ENCODE measurements at regions not wholly inside any gene's neighbourhood (a gene's known extent, or its start where the extent isn't known, plus 50 kb on each side); places are given as distances from the start of the nearest gene placed in this dataset.

DNA sequence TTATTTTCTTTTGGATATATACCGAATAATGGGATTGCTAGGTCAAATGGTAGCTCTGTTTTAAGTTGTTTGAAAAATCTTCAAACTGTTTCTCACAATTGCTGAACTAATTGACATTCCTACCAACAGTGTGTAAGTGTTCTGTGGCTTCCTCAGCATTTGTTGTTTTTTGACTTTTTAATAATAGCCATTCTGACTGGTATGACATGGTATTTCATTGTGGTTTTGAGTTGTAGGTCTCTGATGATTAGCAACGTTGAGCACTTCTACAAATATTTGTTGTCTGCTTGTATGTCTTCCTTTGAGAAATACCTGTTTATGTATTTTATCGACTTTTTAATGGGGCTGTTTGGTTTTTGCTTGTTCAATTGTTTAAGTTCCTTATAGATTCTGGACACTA, 680.1 kb upstream of the GRIA3 start:
- Mint-ChIP-seq H3K27ac (peak overlapping the region; percentile 9; the same call in 1 of the 2 replicates), H3K36me3 (ENCODE audit: low read depth) (no peaks in the 10 kb centered on the region), H3K4me1 (ENCODE audit: low read depth) (peaks cover 27% of the 10 kb centered on the region), H3K4me3 (no peak overlapping the region), H3K27me3 (ENCODE audit: insufficient read depth) (no peaks in the 10 kb centered on the region), H3K9me3 (peaks cover 1% of the 10 kb centered on the region; the same call in 1 of the 2 replicates)
- DNase-seq, result peak; percentile 30
- TF ChIP-seq, protein P1, sequence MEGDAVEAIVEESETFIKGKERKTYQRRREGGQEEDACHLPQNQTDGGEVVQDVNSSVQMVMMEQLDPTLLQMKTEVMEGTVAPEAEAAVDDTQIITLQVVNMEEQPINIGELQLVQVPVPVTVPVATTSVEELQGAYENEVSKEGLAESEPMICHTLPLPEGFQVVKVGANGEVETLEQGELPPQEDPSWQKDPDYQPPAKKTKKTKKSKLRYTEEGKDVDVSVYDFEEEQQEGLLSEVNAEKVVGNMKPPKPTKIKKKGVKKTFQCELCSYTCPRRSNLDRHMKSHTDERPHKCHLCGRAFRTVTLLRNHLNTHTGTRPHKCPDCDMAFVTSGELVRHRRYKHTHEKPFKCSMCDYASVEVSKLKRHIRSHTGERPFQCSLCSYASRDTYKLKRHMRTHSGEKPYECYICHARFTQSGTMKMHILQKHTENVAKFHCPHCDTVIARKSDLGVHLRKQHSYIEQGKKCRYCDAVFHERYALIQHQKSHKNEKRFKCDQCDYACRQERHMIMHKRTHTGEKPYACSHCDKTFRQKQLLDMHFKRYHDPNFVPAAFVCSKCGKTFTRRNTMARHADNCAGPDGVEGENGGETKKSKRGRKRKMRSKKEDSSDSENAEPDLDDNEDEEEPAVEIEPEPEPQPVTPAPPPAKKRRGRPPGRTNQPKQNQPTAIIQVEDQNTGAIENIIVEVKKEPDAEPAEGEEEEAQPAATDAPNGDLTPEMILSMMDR (IDR thresholded peaks at IDR 0.05), result no peak

DNA sequence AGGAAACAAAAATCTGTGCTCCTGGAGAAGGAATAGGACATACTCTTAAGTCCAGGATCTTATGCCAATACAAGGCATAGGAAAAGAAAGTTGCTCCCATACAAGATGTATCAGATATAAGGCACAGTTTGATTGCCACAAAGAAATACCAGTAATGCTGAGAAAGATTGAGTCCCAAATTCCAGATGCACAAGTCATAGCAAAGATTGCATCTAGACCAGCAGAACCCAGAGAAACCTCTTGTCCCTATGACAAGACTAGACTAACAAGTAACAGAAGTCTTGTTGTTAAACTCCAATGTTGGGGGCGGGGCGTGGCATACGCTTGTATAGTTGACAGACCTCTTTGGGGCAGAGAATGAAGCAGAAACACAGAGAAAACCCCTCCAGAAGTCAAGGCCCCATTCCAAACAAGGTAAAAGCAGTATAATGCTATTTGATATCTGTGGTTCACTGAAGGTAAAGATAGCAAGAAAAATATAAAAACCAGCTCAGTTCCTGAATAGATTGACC, 671.5 kb upstream of the GRIA3 start:
- peaks cover 16% of the 10 kb centered on the region for H3K4me1 Mint-ChIP-seq (ENCODE audit: low read depth)
- TF ChIP-seq, protein P1 (IDR thresholded peaks at IDR 0.05), result no peak
- peak overlapping the region; percentile 67 for H3K27ac Mint-ChIP-seq
- peak; percentile 46 for DNase-seq
- peak overlapping the region; percentile 31; the same call in 1 of the 2 replicates for H3K4me3 Mint-ChIP-seq
- peaks cover 17% of the 10 kb centered on the region for H3K9me3 Mint-ChIP-seq
- H3K36me3 Mint-ChIP-seq (ENCODE audit: low read depth), result no peaks in the 10 kb centered on the region
- H3K27me3 Mint-ChIP-seq (ENCODE audit: insufficient read depth), result no peaks in the 10 kb centered on the region

DNA sequence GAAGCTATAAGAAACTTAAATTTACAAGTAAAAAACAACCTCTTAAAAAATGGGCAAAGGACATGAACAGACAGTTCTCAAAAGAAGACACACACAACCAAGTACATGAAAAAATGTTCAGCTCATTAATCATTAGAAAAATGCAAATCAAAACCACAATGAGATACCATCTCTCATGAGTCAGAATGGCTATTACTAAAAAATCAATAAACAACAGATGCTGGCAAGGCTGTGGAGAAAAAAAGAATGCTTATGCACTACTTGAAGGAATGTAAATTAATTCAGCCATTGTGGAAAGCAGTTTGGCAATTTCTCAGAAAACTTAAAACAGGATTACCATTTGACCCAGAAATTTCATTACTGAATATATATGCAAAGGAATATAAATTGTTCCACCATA, 666.3 kb upstream of the GRIA3 start:
- Mint-ChIP-seq H3K4me3 (no peak overlapping the region), H3K4me1 (ENCODE audit: low read depth) (peaks cover 14% of the 10 kb centered on the region), H3K9me3 (peaks cover 19% of the 10 kb centered on the region), H3K27ac (no peak overlapping the region; the same call in 1 of the 2 replicates), H3K36me3 (ENCODE audit: low read depth) (no peaks in the 10 kb centered on the region), H3K27me3 (ENCODE audit: insufficient read depth) (no peaks in the 10 kb centered on the region)
- DNase-seq, result peak; percentile 76
- TF ChIP-seq, protein P1 (IDR thresholded peaks at IDR 0.05), result no peak

DNA sequence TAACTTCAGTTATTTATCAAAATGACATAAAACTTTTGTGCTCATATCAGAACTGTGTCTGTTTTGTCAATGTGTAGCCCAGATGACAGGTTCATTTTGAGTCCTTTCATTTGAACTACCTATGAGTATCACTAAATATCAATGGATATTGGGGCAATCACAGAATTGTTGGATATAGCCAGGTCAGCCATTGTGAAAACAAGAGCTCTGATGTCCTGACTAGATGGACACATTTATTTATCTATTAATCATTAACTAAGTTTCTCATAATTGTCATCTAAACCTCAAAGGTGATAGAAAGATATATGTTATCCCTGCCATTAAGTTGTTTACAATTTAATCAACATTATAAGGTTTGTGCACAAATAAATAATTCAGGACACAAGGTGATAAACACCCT, 638.3 kb upstream of the GRIA3 start:
- no peaks in the 10 kb centered on the region for H3K9me3 Mint-ChIP-seq
- no peaks in the 10 kb centered on the region; the same call in 1 of the 2 replicates for H3K36me3 Mint-ChIP-seq (ENCODE audit: low read depth)
- H3K27ac Mint-ChIP-seq, result no peak overlapping the region

DNA sequence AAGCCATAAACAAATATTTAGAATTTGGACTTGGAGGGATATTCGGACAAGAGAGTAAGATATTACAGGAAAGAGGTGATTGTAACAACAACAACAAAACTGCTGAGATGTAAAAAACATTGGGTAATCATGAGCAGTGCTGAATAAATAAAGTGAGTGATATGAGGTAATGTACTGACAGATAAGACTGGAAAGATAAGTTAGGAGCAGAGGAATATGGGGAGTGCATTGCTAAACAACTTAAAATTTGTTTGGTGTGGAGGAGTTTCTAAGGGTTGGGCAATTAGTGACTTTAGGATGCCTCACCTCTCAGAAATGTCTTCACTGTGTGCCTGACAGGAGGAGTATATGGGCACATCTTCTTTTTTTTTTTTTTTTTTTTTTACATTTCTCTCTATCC, 637.8 kb upstream of the GRIA3 start:
- no peak overlapping the region for H3K4me3 Mint-ChIP-seq
- H3K27ac Mint-ChIP-seq, result no peak overlapping the region
- H3K9me3 Mint-ChIP-seq, result no peaks in the 10 kb centered on the region
- H3K36me3 Mint-ChIP-seq (ENCODE audit: low read depth), result no peaks in the 10 kb centered on the region; the same call in 1 of the 2 replicates
- DNase-seq, result no peak
- no peaks in the 10 kb centered on the region; the same call in 1 of the 2 replicates for H3K4me1 Mint-ChIP-seq (ENCODE audit: low read depth)
- no peaks in the 10 kb centered on the region for H3K27me3 Mint-ChIP-seq (ENCODE audit: insufficient read depth)
- TF ChIP-seq, protein P1 (IDR thresholded peaks at IDR 0.05), result no peak

More for the DNA sequence above, 638.3 kb upstream of the GRIA3 start:
- no peak overlapping the region for H3K4me3 Mint-ChIP-seq
- TF ChIP-seq, protein P1 (IDR thresholded peaks at IDR 0.05), result no peak
- H3K4me1 Mint-ChIP-seq (ENCODE audit: low read depth), result peaks cover 4% of the 10 kb centered on the region
- H3K27me3 Mint-ChIP-seq (ENCODE audit: insufficient read depth), result no peaks in the 10 kb centered on the region
- DNase-seq, result no peak
